Left ventricle myocardium inferior (tissue), 1 donor: ENCODE measurements at regions not wholly inside any gene's neighbourhood (a gene's known extent, or its start where the extent isn't known, plus 50 kb on each side); places are given as distances from the start of the nearest gene placed in this dataset.

ENCODE experiments used
- DNase-seq: peaks from one replicate; pipeline ENCODE4 v3.0.0-alpha.2; 2020
- H3K27ac ChIP-seq: fragments of 200-600 bp; replicated peaks from 2 replicates; pipeline ENCODE4 v1.8.0; 2021
- H3K27me3 ChIP-seq: fragments of 200-600 bp; 2 replicates; pipeline ENCODE4 v1.8.0; 2021; ENCODE audit warnings: low read depth
- H3K36me3 ChIP-seq: fragments of 200-600 bp; 2 replicates; pipeline ENCODE4 v1.8.0; 2021
- H3K4me1 ChIP-seq: fragments of 200-600 bp; 2 replicates; pipeline ENCODE4 v1.8.0; 2021
- H3K4me3 ChIP-seq: fragments of 200-600 bp; 2 replicates; pipeline ENCODE4 v1.8.0; 2021; ENCODE audit warnings: mild to moderate bottlenecking, moderate library complexity
- H3K9me3 ChIP-seq: fragments of 200-600 bp; replicated peaks from 2 replicates; pipeline ENCODE4 v1.8.0; 2021
- intact Hi-C: fragments of 100-400 bp; cut with micrococcal nuclease; formaldehyde crosslinking; loops from one replicate; pipeline ENCODE4 v1.11.0; 2022
- TF ChIP-seq, protein P1 (sequence below): fragments of 200-600 bp; IDR thresholded peaks from 2 replicates; pipeline ENCODE4 v1.8.0; 2021; ENCODE audit warnings: antibody characterized with exemption, mild to moderate bottlenecking, borderline replicate concordance
- donor health status: DM: no; HTN: yes; CAD: no; lungs with severe emphysema.

DNA sequence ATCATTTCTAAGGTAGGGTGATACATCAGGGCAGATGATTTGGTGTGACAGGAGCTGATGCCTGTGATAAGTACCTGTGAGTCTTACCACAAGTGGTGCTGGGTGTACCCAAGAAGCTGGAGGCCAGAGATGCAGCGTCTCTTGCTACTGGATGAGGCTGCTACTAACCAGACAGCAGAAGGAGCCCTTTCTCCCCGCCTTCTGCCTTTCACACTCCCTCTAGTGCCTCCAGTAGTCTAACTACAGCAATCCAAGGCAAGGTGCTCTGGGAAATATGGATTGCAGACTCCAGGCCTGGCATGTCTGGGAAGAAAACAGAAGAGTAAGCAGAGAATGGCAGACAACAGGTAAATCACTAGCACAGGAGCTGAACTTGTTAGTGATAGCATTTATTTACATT is 470.8 kb downstream of the NKX6-1 start:
- peaks cover 8% of the 10 kb centered on the region for H3K9me3 ChIP-seq
- DNase-seq, result no peak
- H3K4me3 ChIP-seq, result no peak overlapping the region
- TF ChIP-seq, protein P1, sequence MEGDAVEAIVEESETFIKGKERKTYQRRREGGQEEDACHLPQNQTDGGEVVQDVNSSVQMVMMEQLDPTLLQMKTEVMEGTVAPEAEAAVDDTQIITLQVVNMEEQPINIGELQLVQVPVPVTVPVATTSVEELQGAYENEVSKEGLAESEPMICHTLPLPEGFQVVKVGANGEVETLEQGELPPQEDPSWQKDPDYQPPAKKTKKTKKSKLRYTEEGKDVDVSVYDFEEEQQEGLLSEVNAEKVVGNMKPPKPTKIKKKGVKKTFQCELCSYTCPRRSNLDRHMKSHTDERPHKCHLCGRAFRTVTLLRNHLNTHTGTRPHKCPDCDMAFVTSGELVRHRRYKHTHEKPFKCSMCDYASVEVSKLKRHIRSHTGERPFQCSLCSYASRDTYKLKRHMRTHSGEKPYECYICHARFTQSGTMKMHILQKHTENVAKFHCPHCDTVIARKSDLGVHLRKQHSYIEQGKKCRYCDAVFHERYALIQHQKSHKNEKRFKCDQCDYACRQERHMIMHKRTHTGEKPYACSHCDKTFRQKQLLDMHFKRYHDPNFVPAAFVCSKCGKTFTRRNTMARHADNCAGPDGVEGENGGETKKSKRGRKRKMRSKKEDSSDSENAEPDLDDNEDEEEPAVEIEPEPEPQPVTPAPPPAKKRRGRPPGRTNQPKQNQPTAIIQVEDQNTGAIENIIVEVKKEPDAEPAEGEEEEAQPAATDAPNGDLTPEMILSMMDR, result no peak
- intact Hi-C loops, result no loop called here
- H3K4me1 ChIP-seq, result no peaks in the 10 kb centered on the region
- H3K27ac ChIP-seq, result no peak overlapping the region
- H3K27me3 ChIP-seq, result no peaks in the 10 kb centered on the region
- no peaks in the 10 kb centered on the region for H3K36me3 ChIP-seq

DNA sequence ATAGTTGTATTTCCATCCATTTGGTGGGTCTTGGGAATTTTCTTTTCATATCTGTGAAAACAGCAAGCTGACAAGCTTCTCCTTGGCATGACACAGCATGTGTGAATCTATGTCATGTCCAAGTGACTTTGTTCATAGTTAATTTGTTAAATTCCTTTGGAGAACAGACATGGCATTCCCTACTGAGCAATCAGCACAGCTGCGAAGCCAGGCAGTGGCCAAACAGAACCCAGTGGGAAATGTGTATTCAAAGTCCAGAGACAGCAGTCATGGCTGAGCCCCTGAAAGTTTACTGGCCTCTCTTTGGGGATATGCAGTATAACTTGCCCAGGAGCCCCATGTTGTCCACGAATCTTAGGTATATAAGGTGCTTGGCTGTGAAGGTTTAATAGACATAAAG is 474.7 kb downstream of the NKX6-1 start:
- Histone ChIP-seq H3K4me3 (no peak overlapping the region), H3K9me3 (peaks cover 8% of the 10 kb centered on the region), H3K4me1 (no peaks in the 10 kb centered on the region), H3K27ac (no peak overlapping the region), H3K36me3 (no peaks in the 10 kb centered on the region), H3K27me3 (no peaks in the 10 kb centered on the region)
- intact Hi-C loops, result no loop called here
- TF ChIP-seq, protein P1, result no peak
- DNase-seq, result no peak

DNA sequence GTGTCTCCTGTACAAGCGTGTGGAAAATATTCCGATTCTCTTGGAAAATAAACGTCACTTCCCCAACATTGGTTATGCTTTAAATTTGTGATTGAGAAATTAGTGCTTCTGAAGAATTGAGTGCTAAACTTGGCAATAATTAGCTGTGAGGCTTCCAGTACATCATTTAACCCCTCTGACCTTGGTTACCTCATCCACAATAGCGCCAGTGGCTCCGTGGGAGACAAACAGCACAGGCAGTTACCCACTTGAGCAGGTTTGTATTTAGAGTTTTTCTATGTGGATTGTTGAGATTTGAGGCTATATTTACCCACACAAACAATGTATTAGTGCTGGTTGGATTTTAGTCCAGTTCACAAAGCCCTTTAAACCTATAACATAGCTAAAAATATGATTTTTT is 476.5 kb downstream of the NKX6-1 start:
- H3K27me3 ChIP-seq, result no peaks in the 10 kb centered on the region
- no peak overlapping the region for H3K27ac ChIP-seq
- no peak for DNase-seq
- no peak overlapping the region for H3K4me3 ChIP-seq
- TF ChIP-seq, protein P1, result no peak
- H3K4me1 ChIP-seq, result no peaks in the 10 kb centered on the region
- intact Hi-C loops, result no loop called here
- H3K36me3 ChIP-seq, result no peaks in the 10 kb centered on the region
- peaks cover 8% of the 10 kb centered on the region for H3K9me3 ChIP-seq

DNA sequence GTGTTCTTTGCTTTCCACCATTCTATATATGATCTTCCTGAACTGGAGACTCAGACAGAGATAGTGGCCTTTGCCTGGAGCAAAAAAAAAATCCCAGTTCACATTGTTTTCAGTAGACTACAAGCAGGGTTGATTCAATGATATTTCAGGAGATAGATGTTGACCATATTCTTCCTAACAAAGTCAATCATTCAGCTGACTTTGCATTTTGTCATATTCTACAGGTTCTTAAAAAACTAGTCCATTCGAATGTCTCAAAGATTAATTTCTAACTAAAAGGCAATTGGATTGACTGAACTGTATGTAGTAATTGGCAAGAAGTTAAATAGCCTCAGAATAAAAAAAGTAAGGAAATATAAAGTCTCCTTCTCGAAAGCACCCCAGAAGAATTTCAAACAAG is 479.5 kb downstream of the NKX6-1 start:
- H3K27me3 ChIP-seq, result no peaks in the 10 kb centered on the region
- H3K27ac ChIP-seq, result no peak overlapping the region
- H3K36me3 ChIP-seq, result no peaks in the 10 kb centered on the region
- no peak for DNase-seq
- H3K4me1 ChIP-seq, result no peaks in the 10 kb centered on the region
- intact Hi-C loops, result no loop called here
- no peaks in the 10 kb centered on the region for H3K9me3 ChIP-seq
- TF ChIP-seq, protein P1, result no peak
- no peak overlapping the region for H3K4me3 ChIP-seq

DNA sequence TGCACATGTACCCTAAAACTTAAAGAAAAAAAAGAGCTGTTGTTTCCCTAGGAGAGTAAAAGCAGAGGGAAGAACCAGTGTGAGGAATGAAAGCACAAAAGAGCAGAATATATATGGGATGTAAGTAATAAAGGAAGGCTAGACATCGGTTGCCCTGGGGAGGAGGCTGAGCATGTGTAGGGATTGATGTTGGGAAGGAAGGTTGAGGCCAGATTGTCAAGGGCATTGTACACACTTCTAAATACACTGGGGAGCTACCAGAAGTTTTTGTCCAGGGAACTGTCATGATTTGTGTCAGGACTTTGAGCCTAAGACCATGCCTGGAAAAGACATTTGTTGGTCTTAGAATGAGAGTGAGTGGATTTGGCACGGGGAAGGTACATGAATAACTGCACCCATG is 467.1 kb downstream of the GPAT3 start:
- intact Hi-C loops, result no loop called here
- TF ChIP-seq, protein P1, result no peak
- no peak overlapping the region for H3K4me3 ChIP-seq
- no peak for DNase-seq
- peaks cover 8% of the 10 kb centered on the region for H3K9me3 ChIP-seq
- no peak overlapping the region for H3K27ac ChIP-seq
- no peaks in the 10 kb centered on the region for H3K36me3 ChIP-seq
- no peaks in the 10 kb centered on the region for H3K27me3 ChIP-seq
- no peaks in the 10 kb centered on the region for H3K4me1 ChIP-seq

DNA sequence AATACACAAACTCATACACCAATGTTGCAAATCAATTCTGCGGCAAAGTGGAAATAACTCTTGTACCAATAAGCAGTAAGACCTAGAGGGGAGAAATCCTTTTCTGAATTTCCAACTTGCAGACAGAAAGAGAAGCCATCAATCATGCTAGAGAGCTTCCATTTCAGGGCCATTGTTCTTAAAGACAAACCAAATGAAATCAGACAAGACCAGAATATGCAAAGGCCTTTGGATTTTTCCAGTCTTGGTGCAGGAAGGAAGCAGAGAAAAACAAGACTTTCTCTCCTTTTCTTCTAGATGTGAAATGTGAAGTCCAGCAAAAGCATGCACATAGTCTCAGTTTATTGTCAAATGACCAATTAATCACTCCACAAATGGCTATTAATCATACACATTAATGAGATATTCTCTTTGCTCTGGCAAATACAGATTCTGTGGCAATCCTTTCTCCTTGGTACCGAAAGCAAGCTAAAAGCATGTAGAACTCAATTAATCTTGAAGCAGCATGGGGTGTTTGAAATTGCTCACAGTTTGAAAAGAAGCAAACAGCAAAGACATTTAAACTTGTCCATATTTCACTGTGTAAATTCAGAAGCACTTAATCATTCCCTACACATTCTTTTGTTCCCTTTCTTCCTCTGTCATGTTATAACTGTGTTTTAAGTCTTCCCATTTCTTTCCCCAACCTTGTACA is 466.1 kb downstream of the GPAT3 start:
- intact Hi-C loops, result no loop called here
- Histone ChIP-seq H3K4me3 (no peak overlapping the region), H3K27ac (no peak overlapping the region), H3K36me3 (no peaks in the 10 kb centered on the region), H3K9me3 (peaks cover 3% of the 10 kb centered on the region), H3K27me3 (no peaks in the 10 kb centered on the region), H3K4me1 (no peaks in the 10 kb centered on the region)
- no peak for DNase-seq
- TF ChIP-seq, protein P1, result no peak
